Activated naive CD4-positive, alpha-beta T cell treated with anti-CD3 and anti-CD28 coated beads for 36 hours (primary cell): ENCODE measurements at regions not wholly inside any gene's neighbourhood (a gene's known extent, or its start where the extent isn't known, plus 50 kb on each side); places are given as distances from the start of the nearest gene placed in this dataset.

ENCODE experiments used
- CTCF ChIA-PET: fragments of 350-600 bp; sonication (Branson Sonifier 250); formaldehyde crosslinking; loops from one replicate; lab custom pipeline; 2021; ENCODE audit warnings: antibody characterized with exemption; lab: Charles Lee
- DNase-seq: peaks from one replicate; pipeline ENCODE4 v3.0.0-alpha.2; 2020
- H3K27ac Mint-ChIP-seq: one replicate; pipeline ENCODE4 v1.8.0; 2021; ENCODE audit warnings: mild to moderate bottlenecking, mixed read lengths
- H3K27me3 Mint-ChIP-seq: one replicate; pipeline ENCODE4 v1.8.0; 2021; ENCODE audit warnings: low read depth, mixed read lengths
- H3K36me3 Mint-ChIP-seq: one replicate; pipeline ENCODE4 v1.8.0; 2021; ENCODE audit warnings: low read depth, mixed read lengths
- H3K4me1 Mint-ChIP-seq: one replicate; pipeline ENCODE4 v1.8.0; 2021; ENCODE audit warnings: low read depth, mixed read lengths
- H3K4me3 Mint-ChIP-seq: one replicate; pipeline ENCODE4 v1.8.0; 2021; ENCODE audit warnings: mild to moderate bottlenecking, moderate library complexity, mixed read lengths
- H3K9me3 Mint-ChIP-seq: one replicate; pipeline ENCODE4 v1.8.0; 2021; ENCODE audit warnings: mixed read lengths
- intact Hi-C: fragments of 100-400 bp; cut with micrococcal nuclease; formaldehyde crosslinking; loops from one replicate; pipeline ENCODE4 v1.15.1; 2023

GRCh38 chr6:74798302-74798701, 407.6 kb downstream of the COL12A1 start:
- intact Hi-C loops: no loop called here
- H3K36me3 Mint-ChIP-seq: no peaks in the 10 kb centered on the region
- H3K4me3 Mint-ChIP-seq: no peak overlapping the region
- DNase-seq: no peak
- no peak overlapping the region for H3K27ac Mint-ChIP-seq
- H3K4me1 Mint-ChIP-seq: no peaks in the 10 kb centered on the region
- CTCF ChIA-PET: no interaction called here
- H3K9me3 Mint-ChIP-seq: peaks cover 21% of the 10 kb centered on the region
- no peaks in the 10 kb centered on the region for H3K27me3 Mint-ChIP-seq

GRCh38 chr6:74785236-74785635, 420.6 kb downstream of the COL12A1 start:
- H3K27ac Mint-ChIP-seq: no peak overlapping the region
- no peaks in the 10 kb centered on the region for H3K27me3 Mint-ChIP-seq
- CTCF ChIA-PET: interaction anchor here (0.7 kb wide), 1 partner anchor 881 kb away, joined by 3 read pairs; no protein-coding TSS in a partner anchor
- no peak overlapping the region for H3K4me3 Mint-ChIP-seq
- intact Hi-C loops: no loop called here
- no peaks in the 10 kb centered on the region for H3K36me3 Mint-ChIP-seq
- DNase-seq: no peak
- peaks cover 13% of the 10 kb centered on the region for H3K9me3 Mint-ChIP-seq
- H3K4me1 Mint-ChIP-seq: no peaks in the 10 kb centered on the region

- intact Hi-C loops: no loop called here
- Mint-ChIP-seq H3K27ac (no peak overlapping the region), H3K4me3 (no peak overlapping the region), H3K4me1 (no peaks in the 10 kb centered on the region), H3K9me3 (peaks cover 11% of the 10 kb centered on the region), H3K36me3 (no peaks in the 10 kb centered on the region), H3K27me3 (no peaks in the 10 kb centered on the region)
- no peak for DNase-seq
- CTCF ChIA-PET: no interaction called here
Observed at GRCh38 chr6:74782346-74782745, 423.5 kb downstream of the COL12A1 start.

- Mint-ChIP-seq H3K27me3 (no peaks in the 10 kb centered on the region), H3K27ac (no peak overlapping the region), H3K36me3 (no peaks in the 10 kb centered on the region), H3K4me3 (no peak overlapping the region), H3K9me3 (peaks cover 10% of the 10 kb centered on the region), H3K4me1 (no peaks in the 10 kb centered on the region)
- DNase-seq: no peak
- intact Hi-C loops: no loop called here
- CTCF ChIA-PET: no interaction called here
Observed at GRCh38 chr6:74780831-74781230, 425.0 kb downstream of the COL12A1 start.

- CTCF ChIA-PET: no interaction called here
- intact Hi-C loops: no loop called here
- DNase-seq: no peak
- H3K4me3 Mint-ChIP-seq: no peak overlapping the region
- H3K9me3 Mint-ChIP-seq: no peaks in the 10 kb centered on the region
- H3K27me3 Mint-ChIP-seq: no peaks in the 10 kb centered on the region
- H3K36me3 Mint-ChIP-seq: no peaks in the 10 kb centered on the region
- H3K4me1 Mint-ChIP-seq: no peaks in the 10 kb centered on the region
- no peak overlapping the region for H3K27ac Mint-ChIP-seq
Observed at GRCh38 chr6:74768738-74769137, 437.1 kb downstream of the COL12A1 start.

DNA sequence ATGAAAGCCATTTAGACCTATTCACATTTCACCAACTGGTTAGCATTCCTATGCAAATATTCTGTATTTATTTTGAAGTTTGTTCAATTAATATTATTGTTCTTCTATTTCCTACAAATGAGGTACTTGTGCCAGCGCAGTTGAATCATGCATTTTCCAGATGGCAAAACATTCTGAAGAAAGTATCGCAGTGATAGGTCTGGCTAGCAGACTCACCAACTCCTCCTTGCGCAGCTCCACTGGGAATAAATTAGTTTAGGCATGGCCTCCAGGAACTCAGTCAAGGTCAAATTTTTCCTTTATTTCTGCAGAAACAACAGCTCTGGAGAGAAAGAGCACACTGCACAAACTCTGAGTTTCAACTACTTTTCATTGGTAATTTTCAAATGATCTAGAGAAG, 437.7 kb downstream of the COL12A1 start:
- DNase-seq: no peak
- H3K9me3 Mint-ChIP-seq: no peaks in the 10 kb centered on the region
- H3K27ac Mint-ChIP-seq: no peak overlapping the region
- CTCF ChIA-PET: no interaction called here
- H3K4me1 Mint-ChIP-seq: no peaks in the 10 kb centered on the region
- H3K36me3 Mint-ChIP-seq: no peaks in the 10 kb centered on the region
- H3K27me3 Mint-ChIP-seq: no peaks in the 10 kb centered on the region
- intact Hi-C loops: no loop called here
- no peak overlapping the region for H3K4me3 Mint-ChIP-seq

DNA sequence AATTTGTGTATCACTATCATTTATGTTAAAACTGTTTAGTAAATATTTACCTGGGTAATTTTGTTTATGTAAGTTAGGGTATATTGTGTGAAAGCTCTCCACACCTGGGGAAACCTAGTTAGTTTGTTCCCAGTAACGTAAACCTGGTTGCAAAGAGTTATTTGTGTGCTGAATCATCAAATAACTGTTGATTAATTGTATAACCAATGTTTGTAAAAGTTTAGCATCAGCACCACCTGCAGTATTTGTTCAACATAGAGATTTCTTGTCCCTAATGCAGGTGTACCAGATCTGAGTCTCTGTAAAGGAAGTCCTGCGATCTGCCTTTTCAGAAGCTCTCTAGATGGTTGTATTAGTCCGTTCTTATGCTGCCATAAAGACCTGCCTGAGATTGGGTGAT, 440.4 kb downstream of the COL12A1 start:
- CTCF ChIA-PET: no interaction called here
- no peaks in the 10 kb centered on the region for H3K27me3 Mint-ChIP-seq
- H3K4me3 Mint-ChIP-seq: no peak overlapping the region
- no peak overlapping the region for H3K27ac Mint-ChIP-seq
- no peaks in the 10 kb centered on the region for H3K4me1 Mint-ChIP-seq
- no peak for DNase-seq
- H3K36me3 Mint-ChIP-seq: no peaks in the 10 kb centered on the region
- H3K9me3 Mint-ChIP-seq: no peaks in the 10 kb centered on the region
- intact Hi-C loops: no loop called here

GRCh38 chr6:74764486-74764885, 441.4 kb downstream of the COL12A1 start:
- no peaks in the 10 kb centered on the region for H3K27me3 Mint-ChIP-seq
- DNase-seq: no peak
- H3K4me3 Mint-ChIP-seq: no peak overlapping the region
- H3K36me3 Mint-ChIP-seq: no peaks in the 10 kb centered on the region
- intact Hi-C loops: no loop called here
- no peak overlapping the region for H3K27ac Mint-ChIP-seq
- H3K9me3 Mint-ChIP-seq: no peaks in the 10 kb centered on the region
- H3K4me1 Mint-ChIP-seq: no peaks in the 10 kb centered on the region
- CTCF ChIA-PET: no interaction called here

GRCh38 chr6:74762841-74763240, 443.0 kb downstream of the COL12A1 start:
- no peaks in the 10 kb centered on the region for H3K27me3 Mint-ChIP-seq
- no peaks in the 10 kb centered on the region for H3K9me3 Mint-ChIP-seq
- no peaks in the 10 kb centered on the region for H3K36me3 Mint-ChIP-seq
- CTCF ChIA-PET: no interaction called here
- no peaks in the 10 kb centered on the region for H3K4me1 Mint-ChIP-seq
- intact Hi-C loops: no loop called here
- no peak overlapping the region for H3K27ac Mint-ChIP-seq
- H3K4me3 Mint-ChIP-seq: no peak overlapping the region
- no peak for DNase-seq

- no peak for DNase-seq
- CTCF ChIA-PET: no interaction called here
- H3K27ac Mint-ChIP-seq: no peak overlapping the region
- no peaks in the 10 kb centered on the region for H3K36me3 Mint-ChIP-seq
- H3K9me3 Mint-ChIP-seq: no peaks in the 10 kb centered on the region
- no peaks in the 10 kb centered on the region for H3K4me1 Mint-ChIP-seq
- H3K27me3 Mint-ChIP-seq: no peaks in the 10 kb centered on the region
- intact Hi-C loops: no loop called here
- no peak overlapping the region for H3K4me3 Mint-ChIP-seq
Observed at GRCh38 chr6:74757813-74758212, 448.0 kb downstream of the COL12A1 start.

DNA sequence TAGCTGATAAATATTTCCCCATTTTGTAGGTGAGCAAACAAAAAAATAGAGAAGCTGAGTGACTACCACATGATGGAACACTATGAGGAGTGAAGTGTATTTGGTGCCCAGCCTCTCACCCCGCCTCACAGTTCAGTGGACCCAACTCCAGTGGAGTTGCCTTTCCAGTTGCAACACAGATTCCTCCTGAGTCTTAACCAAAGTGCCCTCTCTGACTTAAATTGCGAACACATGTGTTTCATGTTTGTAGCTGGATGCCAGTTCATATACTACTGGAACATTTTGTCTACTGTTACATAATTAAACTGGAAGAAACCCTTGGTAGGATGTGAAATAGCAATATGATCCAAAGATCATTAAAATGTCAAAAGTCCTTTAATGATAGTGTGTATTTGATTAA, 448.9 kb downstream of the COL12A1 start:
- H3K27ac Mint-ChIP-seq: no peak overlapping the region
- intact Hi-C loops: no loop called here
- no peaks in the 10 kb centered on the region for H3K9me3 Mint-ChIP-seq
- CTCF ChIA-PET: no interaction called here
- no peaks in the 10 kb centered on the region for H3K4me1 Mint-ChIP-seq
- H3K4me3 Mint-ChIP-seq: no peak overlapping the region
- H3K27me3 Mint-ChIP-seq: no peaks in the 10 kb centered on the region
- H3K36me3 Mint-ChIP-seq: no peaks in the 10 kb centered on the region
- no peak for DNase-seq

DNA sequence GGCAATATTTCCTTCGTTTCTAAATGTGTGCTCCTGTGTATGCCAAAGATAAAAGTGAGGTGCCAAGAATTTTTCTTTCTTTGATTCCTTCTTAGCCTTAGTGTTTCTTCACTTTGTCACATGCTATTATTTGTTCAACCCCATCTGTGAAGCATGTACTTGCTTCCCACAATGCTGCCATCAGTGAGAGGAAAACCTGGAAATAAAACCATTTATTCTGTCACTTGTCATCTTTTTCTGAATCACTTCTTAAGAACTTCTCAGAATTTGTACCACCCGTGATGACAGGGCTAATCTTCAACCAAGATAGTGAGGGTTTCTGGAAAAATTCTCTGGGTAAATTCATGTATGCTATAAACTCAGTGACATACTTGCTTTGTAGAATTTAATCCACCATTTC, 450.1 kb downstream of the COL12A1 start:
- H3K4me1 Mint-ChIP-seq: no peaks in the 10 kb centered on the region
- no peaks in the 10 kb centered on the region for H3K36me3 Mint-ChIP-seq
- no peak overlapping the region for H3K4me3 Mint-ChIP-seq
- CTCF ChIA-PET: no interaction called here
- H3K9me3 Mint-ChIP-seq: no peaks in the 10 kb centered on the region
- no peak overlapping the region for H3K27ac Mint-ChIP-seq
- DNase-seq: no peak
- intact Hi-C loops: no loop called here
- no peaks in the 10 kb centered on the region for H3K27me3 Mint-ChIP-seq

DNA sequence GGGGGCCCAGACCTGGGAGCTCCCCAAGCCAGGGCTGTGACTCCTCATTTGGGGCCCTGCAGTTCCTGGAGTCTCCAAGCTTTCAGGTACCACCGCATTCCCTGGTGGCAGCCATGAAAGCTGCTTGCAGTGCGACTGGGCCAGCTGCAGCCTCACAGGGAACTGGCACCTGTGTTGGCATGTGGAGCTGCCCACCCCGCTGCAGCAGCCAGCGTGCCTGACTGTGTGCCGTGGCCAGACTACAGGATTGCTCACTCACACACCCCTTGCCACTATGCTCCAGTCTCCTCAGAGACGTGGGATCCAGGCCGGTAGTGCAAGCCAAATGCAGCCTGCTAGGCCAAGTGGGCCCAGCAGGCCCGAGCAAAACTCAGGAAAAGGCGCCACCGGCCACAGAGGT, 450.7 kb downstream of the COL12A1 start:
- H3K4me1 Mint-ChIP-seq: no peaks in the 10 kb centered on the region
- no peaks in the 10 kb centered on the region for H3K9me3 Mint-ChIP-seq
- no peak overlapping the region for H3K4me3 Mint-ChIP-seq
- H3K27me3 Mint-ChIP-seq: no peaks in the 10 kb centered on the region
- DNase-seq: no peak
- CTCF ChIA-PET: no interaction called here
- intact Hi-C loops: no loop called here
- H3K27ac Mint-ChIP-seq: no peak overlapping the region
- no peaks in the 10 kb centered on the region for H3K36me3 Mint-ChIP-seq
